ENCODE measurements at regions not wholly inside any gene's neighbourhood (a gene's known extent, or its start where the extent isn't known, plus 50 kb on each side); places are given as distances from the start of the nearest gene placed in this dataset.
"Not testable (repeated sequence)": the region's sequence is repeated elsewhere in the genome, so short reads cannot be mapped to it uniquely, and the experiment has no call there.

- no peaks in the 10 kb centered on the region for H3K4me1 ChIP-seq (ENCODE audit: control insufficient read depth, insufficient read depth, low read length, unreplicated experiment)
- H3K4me3 ChIP-seq (ENCODE audit: low read depth, low read length): no peak overlapping the region
- H3K36me3 ChIP-seq (ENCODE audit: insufficient read depth, low read length): no peaks in the 10 kb centered on the region
- no peaks in the 10 kb centered on the region for H3K27me3 ChIP-seq (ENCODE audit: insufficient read depth, low read length)
- H2AFZ ChIP-seq (ENCODE audit: low read length, unreplicated experiment): no peak overlapping the region
- no peak overlapping the region for H3K27ac ChIP-seq (ENCODE audit: low read depth, low read length)
- H3K79me2 ChIP-seq (ENCODE audit: control insufficient read depth, insufficient read depth, low read length, unreplicated experiment): no peaks in the 10 kb centered on the region
These were observed 111.7 kb upstream of the ALG10B start for GRCh38 chr12:38204831-38205230.

GRCh38 chr12:38222011-38222410 is 94.6 kb upstream of the ALG10B start:
- Histone ChIP-seq H2AFZ (ENCODE audit: low read length, unreplicated experiment) (no peak overlapping the region), H3K4me3 (ENCODE audit: low read depth, low read length) (no peak overlapping the region), H3K27me3 (ENCODE audit: insufficient read depth, low read length) (no peaks in the 10 kb centered on the region), H3K27ac (ENCODE audit: low read depth, low read length) (no peak overlapping the region), H3K79me2 (ENCODE audit: control insufficient read depth, insufficient read depth, low read length, unreplicated experiment) (no peaks in the 10 kb centered on the region), H3K36me3 (ENCODE audit: insufficient read depth, low read length) (no peaks in the 10 kb centered on the region), H3K4me1 (ENCODE audit: control insufficient read depth, insufficient read depth, low read length, unreplicated experiment) (no peaks in the 10 kb centered on the region)

GRCh38 chr12:38238328-38238727 is 78.2 kb upstream of the ALG10B start:
- not testable (repeated sequence) for H2AFZ ChIP-seq (ENCODE audit: low read length, unreplicated experiment); H3K36me3 ChIP-seq (ENCODE audit: insufficient read depth, low read length); H3K4me3 ChIP-seq (ENCODE audit: low read depth, low read length); H3K27ac ChIP-seq (ENCODE audit: low read depth, low read length); H3K4me1 ChIP-seq (ENCODE audit: control insufficient read depth, insufficient read depth, low read length, unreplicated experiment); H3K27me3 ChIP-seq (ENCODE audit: insufficient read depth, low read length); H3K79me2 ChIP-seq (ENCODE audit: control insufficient read depth, insufficient read depth, low read length, unreplicated experiment)

DNA sequence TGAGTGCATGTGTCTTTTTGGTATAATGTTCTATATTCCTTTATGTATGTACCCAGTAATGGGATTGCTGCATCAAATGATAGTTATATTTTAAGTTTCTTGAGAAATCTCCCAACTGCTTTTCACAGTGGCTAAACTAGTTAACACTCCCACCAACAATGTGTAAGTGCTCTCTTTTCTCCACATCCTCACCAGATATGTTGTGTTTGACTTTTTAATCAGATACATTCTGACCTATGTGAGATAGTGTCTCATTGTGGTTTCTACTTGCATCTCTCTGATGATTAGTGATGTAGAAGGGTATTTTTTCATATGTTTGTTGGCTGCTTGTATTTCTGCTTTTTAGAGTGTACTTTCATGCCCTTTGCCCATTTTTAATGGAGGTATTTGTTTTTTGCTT is 62.8 kb upstream of the ALG10B start:
- Histone ChIP-seq H2AFZ (ENCODE audit: low read length, unreplicated experiment) (no peak overlapping the region), H3K36me3 (ENCODE audit: insufficient read depth, low read length) (no peaks in the 10 kb centered on the region), H3K27ac (ENCODE audit: low read depth, low read length) (no peak overlapping the region), H3K4me1 (ENCODE audit: control insufficient read depth, insufficient read depth, low read length, unreplicated experiment) (no peaks in the 10 kb centered on the region), H3K79me2 (ENCODE audit: control insufficient read depth, insufficient read depth, low read length, unreplicated experiment) (no peaks in the 10 kb centered on the region), H3K4me3 (ENCODE audit: low read depth, low read length) (no peak overlapping the region), H3K27me3 (ENCODE audit: insufficient read depth, low read length) (no peaks in the 10 kb centered on the region)

- H3K79me2 ChIP-seq (ENCODE audit: control insufficient read depth, insufficient read depth, low read length, unreplicated experiment): no peaks in the 10 kb centered on the region
- no peak overlapping the region for H2AFZ ChIP-seq (ENCODE audit: low read length, unreplicated experiment)
- H3K4me3 ChIP-seq (ENCODE audit: low read depth, low read length): no peak overlapping the region
- H3K27me3 ChIP-seq (ENCODE audit: insufficient read depth, low read length): no peaks in the 10 kb centered on the region
- no peaks in the 10 kb centered on the region for H3K4me1 ChIP-seq (ENCODE audit: control insufficient read depth, insufficient read depth, low read length, unreplicated experiment)
- H3K27ac ChIP-seq (ENCODE audit: low read depth, low read length): no peak overlapping the region
- H3K36me3 ChIP-seq (ENCODE audit: insufficient read depth, low read length): no peaks in the 10 kb centered on the region
These were observed 58.2 kb upstream of the ALG10B start for GRCh38 chr12:38258411-38258810.
